ENCODE measurements at regions not wholly inside any gene's neighbourhood (a gene's known extent, or its start where the extent isn't known, plus 50 kb on each side); places are given as distances from the start of the nearest gene placed in this dataset.

- Histone ChIP-seq H3K27me3 (ENCODE audit: low read length) (no peaks in the 10 kb centered on the region), H3K9me3 (ENCODE audit: low read length) (no peaks in the 10 kb centered on the region), H3K9ac (ENCODE audit: low read length) (no peak overlapping the region), H3K9me2 (replicated peaks; ENCODE audit: low read length) (no peaks in the 10 kb centered on the region), H3K36me3 (ENCODE audit: low read depth, low read length) (no peaks in the 10 kb centered on the region), H3K4me3 (ENCODE audit: low read length) (no peak overlapping the region), H2AFZ (ENCODE audit: low read length) (no peak overlapping the region), H3K27ac (ENCODE audit: low read length) (no peak overlapping the region), H3F3A (ENCODE audit: low read length, unreplicated experiment) (no peaks in the 10 kb centered on the region), H3K4me2 (ENCODE audit: low read length) (no peak overlapping the region), H3K4me1 (ENCODE audit: insufficient read depth, low read length) (no peaks in the 10 kb centered on the region), H4K20me1 (ENCODE audit: low read length) (no peaks in the 10 kb centered on the region), H3K79me2 (ENCODE audit: low read length) (no peaks in the 10 kb centered on the region)
- DNase-seq (no peak), ATAC-seq (no peak)
- no peak for TF ChIP-seq EZH2phosphoT487 (IDR thresholded peaks at IDR 0.05; ENCODE audit: borderline replicate concordance, low read length)
- no peak for TF ChIP-seq CTCF (conservative IDR thresholded peaks at IDR 0.05; ENCODE audit: low read depth, low read length)
- no peak for TF ChIP-seq EZH2 (IDR thresholded peaks at IDR 0.05; ENCODE audit: low read length, unreplicated experiment)
- intact Hi-C loops (cut with micrococcal nuclease): no loop called here
- ChIA-PET POLR2A (ENCODE audit: unreplicated experiment) (no interaction called here), CTCF (no interaction called here)
- no TSS peak for BruUV-seq (replicated peaks)
Observed at GRCh38 chr6:149176971-149177667, 140.4 kb upstream of the TAB2 start.

DNA sequence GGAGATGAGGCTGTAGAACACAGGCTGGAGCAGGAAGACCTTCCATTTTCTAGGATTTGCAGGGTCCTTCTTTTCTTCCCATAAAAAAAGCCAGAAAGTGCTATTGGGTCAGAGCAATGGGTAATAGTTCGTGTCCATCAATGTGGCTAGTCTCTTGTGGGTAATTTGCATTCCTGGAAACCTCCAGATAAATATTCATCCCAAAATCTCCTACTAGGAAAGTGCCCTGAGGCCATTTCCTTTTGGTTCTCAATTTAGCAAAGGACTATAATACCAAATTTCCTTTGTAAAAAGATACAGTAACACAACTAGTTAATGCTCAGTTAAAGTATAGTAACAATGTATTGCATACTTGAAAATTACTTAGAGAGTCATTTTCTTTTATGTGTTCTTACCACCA, 138.1 kb upstream of the TAB2 start:
- H3K9me3 ChIP-seq (ENCODE audit: low read length): no peaks in the 10 kb centered on the region
- intact Hi-C loops (cut with micrococcal nuclease): no loop called here
- H3K9ac ChIP-seq (ENCODE audit: low read length): no peak overlapping the region
- ChIA-PET POLR2A (ENCODE audit: unreplicated experiment) (no interaction called here), CTCF (no interaction called here)
- H3K36me3 ChIP-seq (ENCODE audit: low read depth, low read length): no peaks in the 10 kb centered on the region
- no peak for DNase-seq
- ATAC-seq: no peak
- H3F3A ChIP-seq (ENCODE audit: low read length, unreplicated experiment): no peaks in the 10 kb centered on the region
- no TSS peak for BruUV-seq (replicated peaks)
- H3K4me1 ChIP-seq (ENCODE audit: insufficient read depth, low read length): no peaks in the 10 kb centered on the region
- no peak overlapping the region for H2AFZ ChIP-seq (ENCODE audit: low read length)
- H3K27ac ChIP-seq (ENCODE audit: low read length): no peak overlapping the region
- no peak for TF ChIP-seq EZH2phosphoT487 (IDR thresholded peaks at IDR 0.05; ENCODE audit: borderline replicate concordance, low read length)
- no peaks in the 10 kb centered on the region for H3K9me2 ChIP-seq (replicated peaks; ENCODE audit: low read length)
- no peaks in the 10 kb centered on the region for H4K20me1 ChIP-seq (ENCODE audit: low read length)
- H3K27me3 ChIP-seq (ENCODE audit: low read length): no peaks in the 10 kb centered on the region
- no peak overlapping the region for H3K4me3 ChIP-seq (ENCODE audit: low read length)
- H3K4me2 ChIP-seq (ENCODE audit: low read length): no peak overlapping the region
- no peaks in the 10 kb centered on the region for H3K79me2 ChIP-seq (ENCODE audit: low read length)

GRCh38 chr6:149181304-149181703, 136.2 kb upstream of the TAB2 start:
- no peaks in the 10 kb centered on the region for H3F3A ChIP-seq (ENCODE audit: low read length, unreplicated experiment)
- no peaks in the 10 kb centered on the region for H4K20me1 ChIP-seq (ENCODE audit: low read length)
- ChIA-PET CTCF (no interaction called here), POLR2A (ENCODE audit: unreplicated experiment) (no interaction called here)
- no peak overlapping the region for H3K4me2 ChIP-seq (ENCODE audit: low read length)
- H3K9ac ChIP-seq (ENCODE audit: low read length): no peak overlapping the region
- no peaks in the 10 kb centered on the region for H3K4me1 ChIP-seq (ENCODE audit: insufficient read depth, low read length)
- H3K36me3 ChIP-seq (ENCODE audit: low read depth, low read length): no peaks in the 10 kb centered on the region
- ATAC-seq (no peak), DNase-seq (no peak)
- H3K79me2 ChIP-seq (ENCODE audit: low read length): no peaks in the 10 kb centered on the region
- no peak overlapping the region for H3K27ac ChIP-seq (ENCODE audit: low read length)
- H3K9me2 ChIP-seq (replicated peaks; ENCODE audit: low read length): no peaks in the 10 kb centered on the region
- intact Hi-C loops (cut with micrococcal nuclease): no loop called here
- H3K4me3 ChIP-seq (ENCODE audit: low read length): no peak overlapping the region
- H3K9me3 ChIP-seq (ENCODE audit: low read length): no peaks in the 10 kb centered on the region
- BruUV-seq (replicated peaks): no TSS peak
- no peak overlapping the region for H2AFZ ChIP-seq (ENCODE audit: low read length)
- TF ChIP-seq CTCF (conservative IDR thresholded peaks at IDR 0.05; ENCODE audit: low read depth, low read length) (no peak), EZH2phosphoT487 (IDR thresholded peaks at IDR 0.05; ENCODE audit: borderline replicate concordance, low read length) (no peak), EZH2 (IDR thresholded peaks at IDR 0.05; ENCODE audit: low read length, unreplicated experiment) (no peak)
- H3K27me3 ChIP-seq (ENCODE audit: low read length): no peaks in the 10 kb centered on the region
